VCaP (cell line): ENCODE measurements at regions not wholly inside any gene's neighbourhood (a gene's known extent, or its start where the extent isn't known, plus 50 kb on each side); places are given as distances from the start of the nearest gene placed in this dataset.

ENCODE experiments used
- H3K27ac ChIP-seq: fragments of 450-650 bp; 2 replicates; pipeline ENCODE4 v1.5.1; 2017
- TF ChIP-seq, protein P1 (sequence below): fragments of 450-650 bp; conservative IDR thresholded peaks from 2 replicates; pipeline ENCODE4 v1.5.1; 2017; ENCODE audit warnings: mild to moderate bottlenecking, moderate library complexity

DNA sequence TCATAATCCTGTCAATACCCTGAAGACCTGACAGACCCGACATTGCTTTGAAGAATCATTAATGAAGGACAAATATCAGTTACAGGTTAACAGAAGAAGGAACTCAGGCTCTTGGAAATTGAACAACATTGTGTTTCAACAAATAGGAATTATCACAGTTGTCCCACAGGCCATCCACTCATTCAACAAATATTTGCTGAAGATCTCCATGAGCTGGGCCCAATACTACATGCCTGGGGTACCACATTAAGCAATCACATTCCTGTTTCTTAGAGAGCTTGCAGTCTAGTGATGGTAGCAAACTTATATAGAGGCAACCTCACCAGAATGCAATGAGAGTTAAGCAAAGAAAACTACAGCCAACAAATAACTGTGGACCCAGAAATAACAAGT is 671.6 kb upstream of the ACVR2A start:
- TF ChIP-seq, protein P1, sequence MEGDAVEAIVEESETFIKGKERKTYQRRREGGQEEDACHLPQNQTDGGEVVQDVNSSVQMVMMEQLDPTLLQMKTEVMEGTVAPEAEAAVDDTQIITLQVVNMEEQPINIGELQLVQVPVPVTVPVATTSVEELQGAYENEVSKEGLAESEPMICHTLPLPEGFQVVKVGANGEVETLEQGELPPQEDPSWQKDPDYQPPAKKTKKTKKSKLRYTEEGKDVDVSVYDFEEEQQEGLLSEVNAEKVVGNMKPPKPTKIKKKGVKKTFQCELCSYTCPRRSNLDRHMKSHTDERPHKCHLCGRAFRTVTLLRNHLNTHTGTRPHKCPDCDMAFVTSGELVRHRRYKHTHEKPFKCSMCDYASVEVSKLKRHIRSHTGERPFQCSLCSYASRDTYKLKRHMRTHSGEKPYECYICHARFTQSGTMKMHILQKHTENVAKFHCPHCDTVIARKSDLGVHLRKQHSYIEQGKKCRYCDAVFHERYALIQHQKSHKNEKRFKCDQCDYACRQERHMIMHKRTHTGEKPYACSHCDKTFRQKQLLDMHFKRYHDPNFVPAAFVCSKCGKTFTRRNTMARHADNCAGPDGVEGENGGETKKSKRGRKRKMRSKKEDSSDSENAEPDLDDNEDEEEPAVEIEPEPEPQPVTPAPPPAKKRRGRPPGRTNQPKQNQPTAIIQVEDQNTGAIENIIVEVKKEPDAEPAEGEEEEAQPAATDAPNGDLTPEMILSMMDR = no peak
- no peak overlapping the region for H3K27ac ChIP-seq

DNA sequence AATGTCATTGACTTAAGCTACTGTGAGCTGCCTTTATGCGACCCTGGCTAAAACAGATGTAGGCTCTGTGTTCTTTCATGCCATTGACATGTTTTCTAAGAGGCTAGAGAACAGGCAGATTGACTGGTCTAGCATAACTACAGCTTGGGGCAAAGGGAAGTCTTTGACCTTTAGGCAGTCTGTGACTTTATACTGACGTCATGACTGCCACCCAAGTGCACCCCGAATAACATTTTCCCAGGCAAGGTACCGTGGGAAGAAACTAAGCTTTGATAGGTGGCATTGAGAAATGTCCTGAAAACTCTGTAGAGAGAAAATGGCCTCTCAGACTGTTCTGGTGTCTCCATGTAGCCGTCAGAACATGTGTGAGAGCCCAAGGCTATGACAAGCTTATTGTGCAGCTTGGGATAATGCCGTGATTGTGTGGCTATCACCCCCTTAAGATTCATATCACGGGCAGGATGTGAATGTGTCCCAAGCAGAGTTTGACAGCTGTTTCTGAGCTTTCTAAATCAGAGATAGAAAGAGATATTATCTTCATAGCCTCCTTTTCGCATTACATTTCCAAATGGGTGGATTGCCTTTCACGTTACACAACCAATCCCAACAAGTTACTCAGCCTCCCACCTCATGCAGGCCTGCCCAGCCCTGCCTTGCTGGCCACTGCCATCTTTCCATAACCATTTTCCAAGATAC is 672.2 kb upstream of the ACVR2A start:
- TF ChIP-seq, protein P1 = no peak
- H3K27ac ChIP-seq = no peak overlapping the region

DNA sequence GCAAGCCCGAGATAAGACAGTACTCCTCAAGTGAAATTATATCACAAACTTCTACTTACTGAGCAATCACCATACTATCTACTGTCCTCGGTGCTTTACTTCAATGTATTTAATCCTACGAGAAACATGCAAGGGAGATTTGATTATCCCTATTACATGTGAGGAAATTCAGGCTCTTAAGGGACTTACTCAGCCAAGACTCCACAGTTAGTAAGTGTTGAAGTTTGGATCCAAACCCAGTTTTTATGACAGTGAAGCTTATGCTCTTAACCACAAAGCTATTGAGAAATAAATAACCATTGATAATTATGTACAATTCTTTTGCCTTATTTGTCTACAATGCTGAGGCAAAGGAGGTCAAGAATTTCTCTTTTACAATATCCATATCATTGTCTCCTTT is 672.9 kb upstream of the ACVR2A start:
- TF ChIP-seq, protein P1 = no peak
- no peak overlapping the region for H3K27ac ChIP-seq

DNA sequence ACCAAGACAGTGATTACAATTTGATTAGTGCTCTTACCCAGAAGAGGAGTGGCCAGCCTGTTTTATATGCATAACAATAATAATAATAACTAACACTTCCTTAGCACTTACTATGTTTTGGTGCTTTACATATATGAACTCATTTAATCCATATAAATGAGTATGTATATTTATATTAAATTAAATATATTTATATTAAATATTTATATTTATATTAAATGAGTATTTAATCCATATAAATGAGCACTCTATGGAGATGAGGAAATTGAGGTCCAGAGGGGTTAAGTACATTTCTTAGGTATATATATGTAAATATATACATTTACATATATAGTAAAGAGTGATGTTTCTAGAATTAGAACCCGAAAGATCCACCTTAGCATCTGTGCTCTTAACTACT is 673.9 kb upstream of the ACVR2A start:
- TF ChIP-seq, protein P1 = no peak
- H3K27ac ChIP-seq = no peak overlapping the region

DNA sequence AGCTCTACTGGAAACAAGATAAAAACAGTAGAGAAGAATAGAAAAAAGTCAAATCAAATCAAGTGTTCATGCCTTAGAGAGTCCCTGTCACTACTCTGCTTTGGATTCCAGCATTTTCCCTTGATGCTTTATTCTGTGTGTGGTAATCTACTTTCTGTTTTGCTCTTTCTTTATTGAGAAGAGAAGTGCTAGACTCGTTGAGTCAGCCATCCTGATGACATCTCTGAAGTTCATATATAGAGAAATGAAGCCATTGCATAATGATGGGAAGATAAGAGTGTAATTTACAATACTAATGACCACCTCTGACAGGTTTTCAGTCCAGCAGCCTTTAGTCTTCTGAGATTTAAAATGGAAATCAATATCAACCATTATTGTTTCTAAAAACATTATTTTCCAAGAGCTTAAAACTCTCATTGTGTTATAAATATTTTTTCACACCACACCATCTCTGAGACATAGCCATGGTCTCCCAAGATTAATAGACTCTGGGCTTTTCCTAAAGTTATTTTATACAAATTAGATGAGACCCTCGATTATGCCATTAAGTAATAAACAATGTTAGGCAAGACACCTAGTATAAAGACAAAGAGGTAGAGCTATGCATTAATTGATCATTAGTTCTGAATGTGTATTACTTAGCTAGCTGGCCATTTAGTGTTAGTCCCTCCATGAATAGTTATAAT is 679.0 kb upstream of the ACVR2A start:
- H3K27ac ChIP-seq = no peak overlapping the region
- TF ChIP-seq, protein P1 = no peak

DNA sequence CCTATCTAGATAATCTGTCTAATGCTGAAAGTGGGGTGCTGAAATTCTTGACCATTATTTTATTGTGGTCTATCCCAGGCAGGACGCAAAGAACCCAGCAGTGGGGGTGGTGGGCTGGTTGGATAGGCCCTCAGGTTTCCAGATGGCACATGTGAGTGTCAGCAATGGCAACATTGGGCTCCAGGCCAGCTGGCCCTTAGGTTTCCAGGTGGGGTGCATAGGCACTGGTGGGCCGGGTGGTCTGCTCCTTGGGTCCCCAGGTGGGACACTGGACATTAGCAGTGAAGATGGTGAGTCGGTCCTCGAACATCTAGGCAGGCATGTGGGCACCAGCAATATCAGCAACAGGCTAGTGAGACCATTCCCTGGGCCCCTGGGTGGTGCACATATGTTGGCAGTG is 680.3 kb upstream of the ACVR2A start:
- no peak overlapping the region for H3K27ac ChIP-seq
- TF ChIP-seq, protein P1 = no peak

DNA sequence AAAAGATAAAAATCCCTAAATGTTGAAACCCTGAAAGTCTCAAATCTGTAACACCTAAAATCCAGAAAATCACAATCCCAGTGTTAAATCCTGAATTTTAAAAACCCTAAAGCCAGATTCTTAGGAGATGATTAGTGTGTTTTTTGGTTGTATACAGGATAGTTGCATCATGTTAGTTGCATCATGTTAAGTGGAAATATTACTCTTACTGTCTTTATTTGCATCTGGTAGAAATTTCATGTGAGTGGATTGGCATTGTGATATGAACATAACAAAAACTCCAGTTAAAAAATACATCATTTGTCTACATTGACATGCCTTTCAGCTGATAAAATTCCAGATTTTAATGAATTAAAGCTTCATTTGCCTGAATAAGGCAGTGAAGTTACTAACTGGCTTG is 683.1 kb upstream of the ACVR2A start:
- TF ChIP-seq, protein P1 = no peak
- no peak overlapping the region for H3K27ac ChIP-seq
